GM12891 (cell line): ENCODE measurements at regions not wholly inside any gene's neighbourhood (a gene's known extent, or its start where the extent isn't known, plus 50 kb on each side); places are given as distances from the start of the nearest gene placed in this dataset.

Source experiments
- POLR2A ChIP-seq: IDR thresholded peaks from 2 replicates; pipeline ENCODE4 v1.6.1; 2011; ENCODE audit warnings: low read depth, low read length, control low read depth
- POU2F2 ChIP-seq: IDR thresholded peaks from 2 replicates; pipeline ENCODE4 v1.6.1; 2011; ENCODE audit warnings: low read depth, mild to moderate bottlenecking, control low read depth, low read length, moderate library complexity

- TF ChIP-seq POU2F2, result no peak
- TF ChIP-seq POLR2A, result no peak
Measured at GRCh38 chr16:11491524-11491923, 95.2 kb downstream of the LITAF start.
